GM18508 (cell line): ENCODE measurements at regions not wholly inside any gene's neighbourhood (a gene's known extent, or its start where the extent isn't known, plus 50 kb on each side); places are given as distances from the start of the nearest gene placed in this dataset.

Source experiments
- ATAC-seq: cut with Tn5 transposase; IDR thresholded peaks from one replicate; pipeline ENCODE4 v1.9.1; 2021; ENCODE audit warnings: moderate number of reproducible peaks; ENCODE audit not compliant: insufficient read depth, unreplicated experiment

DNA sequence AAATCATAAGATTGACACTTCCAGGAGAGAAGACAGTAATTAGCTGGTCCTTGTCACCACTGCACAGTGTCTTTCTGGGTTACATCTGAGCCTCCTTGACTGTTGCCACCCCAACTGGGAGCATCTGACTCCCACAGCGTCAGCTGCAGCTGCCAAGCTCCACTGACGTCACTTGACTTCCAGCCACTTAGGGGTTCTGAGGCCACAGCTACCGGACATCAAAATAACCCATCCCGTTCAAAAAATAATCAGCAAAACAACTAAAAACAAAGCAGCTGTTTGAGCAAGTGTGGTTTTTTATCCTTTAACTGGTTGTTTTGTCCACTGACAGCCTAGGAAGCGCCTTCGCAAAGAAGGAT is 206.5 kb upstream of the AGAP1 start:
- ATAC-seq, result no peak

GRCh38 chr2:235291461-235291860 is 202.4 kb upstream of the AGAP1 start:
- no peak for ATAC-seq

- ATAC-seq, result no peak
Observed at GRCh38 chr2:235293061-235293460, 200.8 kb upstream of the AGAP1 start.

- no peak for ATAC-seq
Observed at GRCh38 chr2:235295831-235296230, 198.0 kb upstream of the AGAP1 start.

DNA sequence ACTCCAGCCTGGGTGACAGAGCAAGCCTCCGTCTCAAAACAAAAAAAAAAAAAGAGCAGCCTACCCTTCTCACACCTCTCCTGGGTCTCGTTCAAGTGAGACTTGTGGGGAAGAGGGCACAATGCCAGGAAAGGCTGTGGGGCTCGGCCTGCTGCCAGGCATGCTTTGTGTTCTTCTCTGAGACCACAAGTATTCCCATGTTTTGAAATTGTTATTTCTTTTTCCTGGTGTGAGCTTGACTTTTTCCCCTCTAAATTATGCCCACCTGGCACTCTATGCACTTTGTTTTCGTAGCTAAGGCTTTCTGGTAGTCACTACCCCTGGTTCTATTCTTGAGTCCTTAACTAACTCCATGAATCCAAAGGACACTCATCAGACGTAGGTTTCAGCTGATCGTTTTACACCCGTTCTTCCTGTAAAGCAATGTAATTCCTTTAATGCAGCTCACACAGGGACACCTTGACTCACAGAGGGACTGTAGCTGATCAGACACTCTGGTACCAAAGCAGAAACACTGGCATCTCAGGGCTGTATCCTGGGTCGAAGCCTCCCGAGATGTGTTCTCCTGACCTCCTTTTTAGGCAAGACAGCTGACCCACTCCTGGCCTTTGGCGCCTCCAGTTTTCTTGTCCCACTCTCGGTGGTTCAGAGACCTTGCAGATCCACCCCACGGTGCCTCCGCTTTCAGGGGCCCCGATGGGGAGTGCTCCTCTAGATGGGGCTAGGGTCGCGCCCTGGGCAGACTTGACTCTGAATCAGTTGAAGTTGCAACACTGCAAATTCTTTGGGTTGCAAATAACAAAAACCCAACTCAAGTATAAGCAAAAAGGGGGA is 193.3 kb upstream of the AGAP1 start:
- no peak for ATAC-seq

- no peak for ATAC-seq
Observed at GRCh38 chr2:235301202-235302076, 192.4 kb upstream of the AGAP1 start.

- no peak for ATAC-seq
Observed at GRCh38 chr2:235302263-235302662, 191.6 kb upstream of the AGAP1 start.

DNA sequence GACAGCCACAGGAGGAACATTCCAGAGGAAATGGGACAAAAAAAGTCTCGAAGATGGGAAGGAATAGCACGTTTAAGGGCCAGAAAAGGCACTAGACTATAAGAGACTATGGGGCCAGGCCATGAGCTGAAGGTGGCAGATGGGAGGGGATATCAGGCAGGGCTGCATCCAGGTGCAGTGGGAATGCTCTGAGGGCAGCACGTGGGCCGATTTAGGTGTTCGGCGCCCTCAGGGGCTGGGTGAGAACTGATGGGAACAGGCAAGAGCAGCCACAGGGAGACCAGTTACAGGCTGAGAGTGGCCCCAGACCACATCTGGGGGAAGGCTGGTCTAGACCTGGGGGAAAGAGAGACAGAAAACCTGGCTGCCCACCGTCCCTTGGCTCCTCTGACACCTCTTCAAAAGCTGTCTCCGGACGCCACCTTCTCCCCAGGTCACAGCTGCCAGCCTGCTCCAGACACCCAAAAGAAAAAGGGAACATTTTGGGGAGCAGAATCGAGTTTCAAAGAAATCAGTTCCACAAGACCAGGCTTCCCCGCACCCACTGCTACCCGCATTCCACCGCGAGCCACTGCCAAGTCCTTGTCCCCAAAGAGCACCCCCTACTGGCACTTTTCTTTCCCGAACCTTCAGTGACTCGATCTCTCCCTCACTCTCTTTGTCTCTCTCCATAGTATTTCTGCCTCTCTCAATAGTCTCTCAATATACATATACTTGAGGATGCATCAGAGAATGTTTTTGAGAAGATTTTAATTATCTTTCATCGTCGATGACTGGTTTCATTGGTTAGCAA is 190.1 kb upstream of the AGAP1 start:
- ATAC-seq, result no peak

GRCh38 chr2:235305678-235306077 is 188.2 kb upstream of the AGAP1 start:
- ATAC-seq, result no peak

DNA sequence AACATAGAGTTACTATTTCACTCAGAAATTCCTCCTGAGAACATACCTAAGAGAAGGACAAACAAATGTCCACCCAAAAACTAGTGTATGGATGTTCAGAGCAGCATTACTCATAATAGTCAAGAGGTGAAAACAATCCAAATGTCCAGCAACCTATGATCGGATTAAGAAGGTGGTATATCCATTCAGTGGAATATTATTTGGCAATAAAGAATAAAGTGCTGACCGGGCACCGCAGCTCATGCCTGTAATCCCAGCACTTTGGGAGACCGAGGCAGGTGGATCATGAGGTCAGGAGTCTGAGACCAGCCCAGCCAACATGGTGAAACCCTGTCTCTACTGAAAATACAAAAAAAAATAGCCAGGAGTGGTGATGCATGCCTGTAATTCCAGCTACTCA is 182.8 kb upstream of the AGAP1 start:
- ATAC-seq, result no peak

GRCh38 chr2:235312571-235312970 is 181.3 kb upstream of the AGAP1 start:
- ATAC-seq, result no peak

DNA sequence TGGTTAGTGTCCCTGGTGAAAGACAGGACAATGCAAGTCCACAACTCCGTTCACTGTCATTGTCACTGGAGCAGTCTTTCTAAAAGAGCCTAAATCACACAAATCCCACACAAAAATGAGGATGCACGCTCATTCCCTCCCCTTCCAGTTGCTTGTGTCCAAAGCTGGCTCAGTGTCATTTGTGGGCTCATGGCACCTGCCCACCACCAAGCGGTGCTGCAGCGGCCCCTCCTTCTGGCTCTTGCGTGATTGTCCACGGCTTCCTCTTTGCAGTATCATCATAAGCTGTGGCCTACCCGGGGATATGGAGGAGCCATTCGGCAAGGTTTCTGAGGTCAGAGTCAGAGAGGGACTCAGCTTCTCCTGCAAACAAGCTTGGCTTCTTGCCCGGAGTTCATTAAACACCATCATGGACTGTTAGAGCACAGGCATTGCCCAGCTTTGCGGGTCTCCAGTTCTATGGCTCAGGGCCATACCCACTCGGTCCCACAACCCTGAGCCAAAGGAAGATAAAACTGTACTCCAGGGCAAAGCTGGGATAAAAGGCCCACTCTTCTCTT is 179.4 kb upstream of the AGAP1 start:
- no peak for ATAC-seq

- ATAC-seq, result no peak
Observed at GRCh38 chr2:235319095-235319494, 174.7 kb upstream of the AGAP1 start.

DNA sequence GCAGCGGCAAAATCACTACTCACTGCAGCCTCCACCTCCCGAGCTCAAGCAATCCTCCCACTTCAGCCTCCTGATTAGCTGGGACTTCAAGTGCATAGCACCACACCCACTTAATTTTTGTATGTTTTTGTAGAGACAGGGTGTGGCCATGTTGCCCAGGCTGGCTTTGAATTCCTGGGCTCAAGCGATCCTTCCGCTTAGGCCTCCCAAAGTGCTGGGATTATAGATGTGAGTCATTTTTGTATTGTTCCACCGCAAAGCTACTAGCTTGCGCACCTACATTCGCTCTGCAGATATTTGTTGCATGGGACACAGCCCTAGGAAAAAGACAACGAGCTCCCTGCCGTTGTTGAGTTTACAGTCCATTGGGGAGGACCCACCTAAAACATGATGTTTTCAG is 173.5 kb upstream of the AGAP1 start:
- ATAC-seq, result no peak

DNA sequence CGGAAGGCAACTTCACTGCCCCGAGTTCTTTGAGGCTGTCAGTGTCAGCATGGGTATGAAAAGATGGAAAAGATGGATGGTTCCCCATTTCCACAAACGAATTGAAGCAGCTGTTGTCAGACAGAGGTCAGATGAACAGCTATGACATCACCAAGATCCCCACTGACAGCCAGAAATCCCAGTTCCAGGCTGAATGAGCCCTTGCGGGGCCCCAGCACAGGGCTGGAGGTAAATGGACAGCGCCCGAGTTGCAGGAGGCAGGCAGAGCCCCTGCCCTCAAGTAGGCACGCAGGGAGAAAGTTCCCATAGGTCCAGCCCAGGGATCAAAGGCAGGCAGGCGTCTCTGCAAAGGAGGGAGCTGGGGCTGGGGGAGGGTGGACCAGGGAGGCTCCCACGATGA is 169.5 kb upstream of the AGAP1 start:
- ATAC-seq, result no peak

GRCh38 chr2:235325151-235325550 is 168.7 kb upstream of the AGAP1 start:
- ATAC-seq, result no peak

DNA sequence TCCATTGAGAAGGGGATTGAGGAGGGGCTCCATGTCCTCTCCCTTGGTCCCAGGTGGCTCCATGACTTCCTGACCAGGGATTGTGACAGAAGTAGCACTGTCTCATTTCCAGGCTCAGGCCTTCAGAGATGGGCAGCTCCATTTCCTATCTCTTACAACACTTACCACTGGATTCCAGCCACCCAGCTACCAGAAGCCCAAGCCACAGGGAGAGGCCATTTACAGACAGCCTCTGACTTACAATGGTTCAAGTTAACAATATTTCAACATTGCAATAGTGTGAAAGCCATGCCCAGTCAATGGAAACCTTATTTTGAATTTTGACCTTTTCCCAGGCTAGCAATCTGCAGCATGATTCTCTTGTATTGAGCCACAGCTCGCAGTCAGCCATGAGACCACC is 164.9 kb upstream of the AGAP1 start:
- ATAC-seq, result no peak

DNA sequence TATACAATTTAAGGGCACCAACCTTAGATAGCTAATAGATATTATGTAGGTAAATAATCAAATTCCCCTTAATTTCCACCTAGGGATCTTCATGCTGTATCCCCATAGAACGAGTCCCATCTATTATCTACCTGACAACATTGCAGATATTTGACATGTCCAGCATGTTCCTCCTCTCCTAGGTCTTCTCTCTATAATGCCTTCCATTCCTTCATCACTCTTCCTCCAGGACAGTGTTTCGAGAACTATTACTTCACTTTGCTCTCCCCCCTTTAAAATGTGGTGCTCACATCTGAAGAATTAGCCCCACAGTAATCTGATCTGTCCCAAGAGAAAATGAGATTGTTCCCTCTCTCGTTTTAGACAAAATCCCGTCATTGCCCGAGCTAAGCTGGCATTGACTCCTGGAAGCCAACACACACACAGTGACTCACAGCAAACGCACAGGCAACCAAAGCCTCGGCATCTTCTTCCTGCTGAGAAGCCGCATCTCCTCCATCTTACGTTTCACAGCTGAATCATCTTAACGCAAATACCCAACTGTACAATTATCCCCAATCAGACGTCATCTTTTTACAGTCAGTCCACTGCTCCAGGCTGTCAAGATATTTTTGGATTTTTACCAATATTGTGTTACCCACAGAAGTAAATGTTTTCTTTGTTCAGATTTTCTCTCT is 162.9 kb upstream of the AGAP1 start:
- ATAC-seq, result no peak

GRCh38 chr2:235332240-235332890 is 161.5 kb upstream of the AGAP1 start:
- no peak for ATAC-seq
